AG09309 (cell line): ENCODE measurements at regions not wholly inside any gene's neighbourhood (a gene's known extent, or its start where the extent isn't known, plus 50 kb on each side); places are given as distances from the start of the nearest gene placed in this dataset.

ENCODE experiments used
- DNase-seq: peaks from one replicate; pipeline ENCODE4 v3.0.0-alpha.2; 2010; ENCODE audit warnings: low read depth
- H3K4me3 ChIP-seq: 2 replicates; pipeline ENCODE4 v1.5.1; 2011; ENCODE audit warnings: mild to moderate bottlenecking, low read depth, low read length, moderate library complexity; ENCODE audit not compliant: control insufficient read depth
- TF ChIP-seq, protein P1 (sequence below): IDR thresholded peaks from 2 replicates; pipeline ENCODE4 v1.5.1; 2011; ENCODE audit warnings: mild to moderate bottlenecking, low read depth, low read length, inconsistent platforms; ENCODE audit not compliant: insufficient read depth, control insufficient read depth; ENCODE audit errors: missing control alignments

DNA sequence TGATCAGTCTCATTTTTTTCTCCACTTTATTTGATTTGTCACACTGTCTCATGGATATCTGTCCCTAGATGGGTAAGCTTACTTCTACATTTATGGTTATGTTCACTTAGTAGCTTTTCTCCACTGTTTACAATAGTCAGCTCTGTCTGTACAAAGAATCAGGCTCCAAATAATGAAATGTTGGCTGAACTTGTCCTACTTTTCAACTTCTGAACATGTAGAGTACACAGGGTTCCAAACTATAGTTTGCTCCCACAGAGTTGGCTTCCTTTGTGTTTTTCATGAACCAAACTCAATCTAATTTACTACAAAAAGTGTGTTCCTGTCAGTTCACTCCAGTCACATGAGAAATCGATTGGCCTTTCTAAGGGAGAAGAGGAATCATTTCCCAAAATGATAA, 175.0 kb downstream of the CCDC71L start:
- TF ChIP-seq, protein P1, sequence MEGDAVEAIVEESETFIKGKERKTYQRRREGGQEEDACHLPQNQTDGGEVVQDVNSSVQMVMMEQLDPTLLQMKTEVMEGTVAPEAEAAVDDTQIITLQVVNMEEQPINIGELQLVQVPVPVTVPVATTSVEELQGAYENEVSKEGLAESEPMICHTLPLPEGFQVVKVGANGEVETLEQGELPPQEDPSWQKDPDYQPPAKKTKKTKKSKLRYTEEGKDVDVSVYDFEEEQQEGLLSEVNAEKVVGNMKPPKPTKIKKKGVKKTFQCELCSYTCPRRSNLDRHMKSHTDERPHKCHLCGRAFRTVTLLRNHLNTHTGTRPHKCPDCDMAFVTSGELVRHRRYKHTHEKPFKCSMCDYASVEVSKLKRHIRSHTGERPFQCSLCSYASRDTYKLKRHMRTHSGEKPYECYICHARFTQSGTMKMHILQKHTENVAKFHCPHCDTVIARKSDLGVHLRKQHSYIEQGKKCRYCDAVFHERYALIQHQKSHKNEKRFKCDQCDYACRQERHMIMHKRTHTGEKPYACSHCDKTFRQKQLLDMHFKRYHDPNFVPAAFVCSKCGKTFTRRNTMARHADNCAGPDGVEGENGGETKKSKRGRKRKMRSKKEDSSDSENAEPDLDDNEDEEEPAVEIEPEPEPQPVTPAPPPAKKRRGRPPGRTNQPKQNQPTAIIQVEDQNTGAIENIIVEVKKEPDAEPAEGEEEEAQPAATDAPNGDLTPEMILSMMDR: no peak
- DNase-seq: no peak
- no peak overlapping the region for H3K4me3 ChIP-seq

DNA sequence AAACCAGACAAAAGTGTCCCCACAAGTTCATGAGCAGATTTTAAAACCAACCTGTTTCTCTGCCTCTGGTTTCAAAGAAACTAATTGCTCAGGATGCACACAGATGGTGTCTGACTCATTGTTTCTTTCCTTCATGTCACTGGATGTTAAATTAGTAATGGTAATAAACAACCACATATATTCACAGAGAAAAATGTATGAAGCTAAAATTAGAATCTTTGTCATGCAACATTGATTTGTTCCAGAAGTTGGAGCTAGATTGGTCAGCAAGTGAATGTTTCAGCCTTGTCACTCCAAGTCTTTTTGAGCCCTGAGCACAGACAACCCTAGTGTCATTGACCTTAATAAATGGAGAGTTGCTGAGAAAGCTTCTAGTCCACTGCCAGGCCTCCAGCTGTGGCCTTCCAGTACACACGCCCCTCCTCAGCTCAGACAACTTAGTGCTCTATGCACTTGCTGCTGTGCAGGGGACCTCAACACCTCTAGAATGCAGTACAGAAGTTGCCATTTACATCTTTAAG, 175.9 kb downstream of the CCDC71L start:
- TF ChIP-seq, protein P1: no peak
- no peak overlapping the region for H3K4me3 ChIP-seq
- peak; percentile 74 for DNase-seq

DNA sequence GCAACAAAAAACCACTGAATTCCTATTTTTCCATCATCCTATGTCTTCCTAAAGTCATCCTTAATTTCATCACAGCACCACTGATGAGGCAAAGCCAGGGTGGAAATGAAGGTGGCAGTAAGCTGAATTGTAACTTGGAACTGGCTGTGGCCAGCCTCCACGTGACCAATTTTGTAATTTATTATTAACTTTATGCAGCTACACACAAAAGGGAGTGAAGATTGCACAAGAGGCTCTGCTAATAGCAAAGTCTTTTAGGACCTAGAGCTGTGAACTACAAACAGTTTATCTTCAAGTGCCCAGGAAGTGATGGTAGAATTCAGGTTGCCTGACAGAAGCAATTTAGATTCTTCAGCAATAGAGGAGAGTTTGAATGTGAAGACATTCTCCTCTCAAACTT, 176.4 kb downstream of the CCDC71L start:
- TF ChIP-seq, protein P1: no peak
- no peak for DNase-seq
- no peak overlapping the region for H3K4me3 ChIP-seq

DNA sequence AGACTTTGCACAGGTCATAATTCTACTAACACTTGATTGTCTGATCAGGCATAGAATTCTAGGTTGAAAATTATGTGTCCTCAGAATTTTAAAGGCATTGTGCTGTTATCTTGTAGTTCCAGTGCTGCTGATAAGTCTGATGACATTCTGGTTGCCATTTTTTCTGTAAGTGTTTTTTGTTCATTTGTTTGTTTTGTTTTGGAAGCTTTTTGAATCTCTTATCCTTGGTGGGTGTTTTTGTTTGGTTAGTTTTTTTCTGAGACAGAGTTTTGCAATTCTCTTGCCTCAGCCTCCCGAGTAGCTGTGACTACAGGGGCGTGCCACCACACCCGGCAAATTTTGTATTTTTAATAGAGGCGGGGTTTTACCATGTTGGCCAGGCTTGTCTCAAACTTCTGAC, 178.9 kb downstream of the CCDC71L start:
- TF ChIP-seq, protein P1: no peak
- DNase-seq: no peak
- no peak overlapping the region for H3K4me3 ChIP-seq

DNA sequence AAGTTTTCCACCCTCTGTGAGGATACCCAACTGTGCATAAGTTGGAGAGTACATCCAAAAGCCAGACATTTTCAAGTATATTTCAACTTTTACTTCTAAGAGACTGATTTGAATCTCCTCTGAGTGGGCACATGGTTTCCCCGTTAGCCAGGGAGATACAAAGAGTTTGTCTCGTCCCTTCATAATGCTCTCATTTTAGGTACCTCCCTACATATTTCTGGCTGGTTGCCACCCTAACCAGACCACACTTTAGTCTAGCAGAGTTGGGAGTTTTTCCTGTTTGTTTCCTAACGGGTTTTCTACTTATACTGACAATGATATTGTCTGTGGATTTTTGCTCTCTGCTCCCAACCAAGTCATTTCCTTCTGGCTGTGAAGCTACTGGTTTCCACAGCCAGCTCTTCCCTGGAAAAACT, 180.3 kb downstream of the CCDC71L start:
- TF ChIP-seq, protein P1: no peak
- no peak overlapping the region for H3K4me3 ChIP-seq
- no peak for DNase-seq

DNA sequence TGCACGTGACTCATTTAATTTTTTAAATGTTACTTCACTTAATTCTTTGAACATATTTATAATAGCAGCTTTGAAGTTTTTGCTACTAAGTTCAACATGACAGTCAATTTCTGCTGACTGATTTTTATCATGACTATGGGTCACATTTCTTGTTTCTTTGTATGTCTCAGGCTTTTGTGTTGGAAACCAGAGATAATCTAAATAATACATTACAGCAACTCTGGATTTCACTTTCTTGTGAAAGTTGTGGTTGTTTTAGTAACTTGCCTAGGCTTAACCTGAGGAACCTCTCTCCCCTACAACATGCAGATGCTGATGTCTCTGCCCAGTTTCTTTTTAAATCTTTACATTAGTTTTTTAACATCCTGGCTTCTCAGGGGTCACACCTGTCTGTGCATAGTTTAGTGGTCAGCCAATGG, 180.8 kb downstream of the CCDC71L start:
- H3K4me3 ChIP-seq: no peak overlapping the region
- no peak for DNase-seq
- TF ChIP-seq, protein P1: no peak

DNA sequence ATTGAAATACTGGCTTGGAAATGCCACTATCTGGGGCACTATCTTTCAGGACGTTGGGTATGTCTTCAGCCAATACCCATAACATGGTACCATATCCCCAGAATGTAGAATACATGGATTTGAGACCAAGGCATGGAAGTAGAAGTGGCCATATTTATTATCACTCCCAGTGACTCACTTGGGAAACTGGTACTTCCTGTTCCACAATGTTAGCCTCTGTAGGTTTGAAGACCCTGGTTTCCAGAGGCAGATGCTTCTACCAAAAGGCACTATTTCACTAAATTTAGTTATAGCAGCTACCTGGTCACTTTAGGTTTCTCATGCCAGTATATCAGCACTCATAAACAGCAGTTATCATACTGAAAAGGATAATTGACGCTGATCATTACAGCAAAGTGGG, 184.2 kb downstream of the CCDC71L start:
- DNase-seq: no peak
- TF ChIP-seq, protein P1: no peak
- no peak overlapping the region for H3K4me3 ChIP-seq
